Osteocyte (in vitro differentiated cells): ENCODE measurements at regions not wholly inside any gene's neighbourhood (a gene's known extent, or its start where the extent isn't known, plus 50 kb on each side); places are given as distances from the start of the nearest gene placed in this dataset.
"Not testable (repeated sequence)": the region's sequence is repeated elsewhere in the genome, so short reads cannot be mapped to it uniquely, and the experiment has no call there.

Experiments
- DNase-seq: peaks from one replicate; pipeline ENCODE4 v3.0.0; 2021; ENCODE audit warnings: mixed read lengths; ENCODE audit not compliant: unreplicated experiment; ENCODE audit errors: extremely low spot score
- H3K27ac Mint-ChIP-seq: one replicate; pipeline ENCODE4 v1.8.0; 2021; ENCODE audit warnings: mild to moderate bottlenecking, mixed read lengths; ENCODE audit not compliant: unreplicated experiment
- H3K27me3 Mint-ChIP-seq: one replicate; pipeline ENCODE4 v1.8.0; 2021; ENCODE audit warnings: mixed read lengths; ENCODE audit not compliant: unreplicated experiment
- H3K36me3 Mint-ChIP-seq: one replicate; pipeline ENCODE4 v1.8.0; 2021; ENCODE audit warnings: mixed read lengths; ENCODE audit not compliant: unreplicated experiment
- H3K4me1 Mint-ChIP-seq: one replicate; pipeline ENCODE4 v1.8.0; 2021; ENCODE audit warnings: mixed read lengths; ENCODE audit not compliant: unreplicated experiment
- H3K4me3 Mint-ChIP-seq: one replicate; pipeline ENCODE4 v1.8.0; 2021; ENCODE audit warnings: mild to moderate bottlenecking, moderate library complexity, mixed read lengths; ENCODE audit not compliant: unreplicated experiment
- H3K9me3 Mint-ChIP-seq: one replicate; pipeline ENCODE4 v1.8.0; 2021; ENCODE audit warnings: mixed read lengths; ENCODE audit not compliant: unreplicated experiment
- CTCF ChIP-seq: fragments of 200-600 bp; sonication (generic); IDR thresholded peaks from 2 replicates; pipeline ENCODE4 v1.5.0; 2021; ENCODE audit warnings: antibody characterized with exemption, mild to moderate bottlenecking, moderate library complexity

- Mint-ChIP-seq H3K27me3 (peaks cover 7% of the 10 kb centered on the region), H3K36me3 (no peaks in the 10 kb centered on the region), H3K4me3 (no peak overlapping the region), H3K9me3 (no peaks in the 10 kb centered on the region), H3K4me1 (peaks cover 4% of the 10 kb centered on the region), H3K27ac (no peak overlapping the region)
- no peak for TF ChIP-seq CTCF
- DNase-seq = no peak
Measured at GRCh38 chr1:215023155-215023832, 59.2 kb upstream of the KCNK2 start.

- DNase-seq = no peak
- H3K9me3 Mint-ChIP-seq = no peaks in the 10 kb centered on the region
- H3K36me3 Mint-ChIP-seq = no peaks in the 10 kb centered on the region
- no peaks in the 10 kb centered on the region for H3K4me1 Mint-ChIP-seq
- H3K4me3 Mint-ChIP-seq = no peak overlapping the region
- TF ChIP-seq CTCF = no peak
- H3K27me3 Mint-ChIP-seq = peaks cover 20% of the 10 kb centered on the region
- no peak overlapping the region for H3K27ac Mint-ChIP-seq
Measured at GRCh38 chr1:215028954-215029353, 53.6 kb upstream of the KCNK2 start.

- not testable (repeated sequence) for H3K27ac Mint-ChIP-seq, H3K4me3 Mint-ChIP-seq, H3K9me3 Mint-ChIP-seq, H3K4me1 Mint-ChIP-seq, DNase-seq, H3K36me3 Mint-ChIP-seq
- peaks cover 17% of the 10 kb centered on the region for H3K27me3 Mint-ChIP-seq
Measured at GRCh38 chr1:215030581-215030980, 52.0 kb upstream of the KCNK2 start.

GRCh38 chr1:215031392-215031791 is 51.1 kb upstream of the KCNK2 start:
- Mint-ChIP-seq H3K4me1 (no peaks in the 10 kb centered on the region), H3K9me3 (no peaks in the 10 kb centered on the region), H3K4me3 (no peak overlapping the region), H3K36me3 (no peaks in the 10 kb centered on the region), H3K27ac (no peak overlapping the region), H3K27me3 (peaks cover 20% of the 10 kb centered on the region)
- DNase-seq = no peak
- no peak for TF ChIP-seq CTCF
